ENCODE measurements at regions not wholly inside any gene's neighbourhood (a gene's known extent, or its start where the extent isn't known, plus 50 kb on each side); places are given as distances from the start of the nearest gene placed in this dataset.
"Not testable (repeated sequence)": the region's sequence is repeated elsewhere in the genome, so short reads cannot be mapped to it uniquely, and the experiment has no call there.

DNA sequence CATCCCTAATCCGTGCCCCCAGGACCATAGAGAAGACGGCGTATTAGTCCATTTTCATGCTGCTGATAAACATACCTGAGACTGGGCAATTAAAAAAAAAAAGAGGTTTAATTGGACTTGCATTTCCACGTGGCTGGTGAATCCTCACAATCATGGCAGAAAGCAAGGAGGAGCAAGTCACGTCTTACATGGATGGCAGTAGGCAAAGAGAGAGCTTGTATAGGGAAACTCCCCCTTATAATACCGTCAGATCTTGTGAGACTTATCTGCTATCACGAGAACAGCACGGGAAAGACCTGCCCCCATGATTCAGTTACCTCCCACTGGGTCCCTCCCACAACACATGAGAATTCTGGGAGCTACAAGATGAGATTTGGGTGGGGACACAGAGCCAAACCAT is 145.8 kb upstream of the G2E3 start:
- H4K20me1 ChIP-seq (replicated peaks; ENCODE audit: insufficient read depth); H3K27me3 Mint-ChIP-seq (ENCODE audit: insufficient read depth, low read depth, poor library complexity); H3K79me2 ChIP-seq (replicated peaks; ENCODE audit: insufficient read depth); H3F3A ChIP-seq (replicated peaks; ENCODE audit: low read depth); H3K27ac ChIP-seq (ENCODE audit: low read depth); DNase-seq (ENCODE audit: low spot score); H3K27me3 ChIP-seq (ENCODE audit: insufficient read depth); H3K9me2 ChIP-seq (ENCODE audit: insufficient read depth); H3K4me2 ChIP-seq; H3K27ac Mint-ChIP-seq; H3K4me1 Mint-ChIP-seq; H2AFZ ChIP-seq; H3K36me3 ChIP-seq (ENCODE audit: insufficient read depth); ATAC-seq; H3K4me1 ChIP-seq (ENCODE audit: insufficient read depth); H3K4me3 ChIP-seq; H3K4me3 Mint-ChIP-seq: not testable (repeated sequence)
- Mint-ChIP-seq H3K9me3 (peaks cover 26% of the 10 kb centered on the region; the same call in 2 of the 3 replicates), H3K36me3 (ENCODE audit: low read depth) (peaks cover 21% of the 10 kb centered on the region; the same call in 1 of the 3 replicates)

DNA sequence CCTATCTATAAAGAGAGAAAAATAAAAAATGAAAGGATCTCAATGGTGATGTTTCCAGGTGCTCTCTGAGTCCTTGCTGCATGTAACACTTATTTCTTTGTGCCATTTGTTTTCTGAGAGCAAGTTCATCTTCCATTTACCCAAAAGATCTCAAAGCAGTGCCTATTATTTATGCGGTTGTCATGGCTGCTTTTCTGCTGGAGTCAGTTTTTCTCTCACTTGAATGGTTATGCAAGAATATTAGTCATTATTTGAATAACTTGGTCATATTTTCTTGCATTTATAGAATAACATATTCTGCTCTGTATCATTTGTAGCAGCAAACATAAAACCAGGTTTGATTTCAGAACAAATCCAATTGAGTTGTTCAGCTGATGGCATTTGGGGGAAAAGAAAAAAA is 141.8 kb upstream of the G2E3 start:
- Mint-ChIP-seq H3K36me3 (ENCODE audit: low read depth) (peaks cover 10% of the 10 kb centered on the region; the same call in 1 of the 3 replicates), H3K9me3 (peaks cover 11% of the 10 kb centered on the region; the same call in 2 of the 3 replicates), H3K27ac (no peak overlapping the region), H3K27me3 (ENCODE audit: insufficient read depth, low read depth, poor library complexity) (no peaks in the 10 kb centered on the region), H3K4me1 (peaks cover 6% of the 10 kb centered on the region), H3K4me3 (no peak overlapping the region)
- Histone ChIP-seq H3K36me3 (ENCODE audit: insufficient read depth) (no peaks in the 10 kb centered on the region), H3K4me3 (no peak overlapping the region), H3K4me1 (ENCODE audit: insufficient read depth) (peaks cover 11% of the 10 kb centered on the region), H2AFZ (no peak overlapping the region), H3F3A (replicated peaks; ENCODE audit: low read depth) (no peaks in the 10 kb centered on the region), H3K27ac (ENCODE audit: low read depth) (no peak overlapping the region), H3K79me2 (replicated peaks; ENCODE audit: insufficient read depth) (no peaks in the 10 kb centered on the region), H3K27me3 (ENCODE audit: insufficient read depth) (no peaks in the 10 kb centered on the region), H3K9me2 (ENCODE audit: insufficient read depth) (peaks cover 3% of the 10 kb centered on the region; the same call in 1 of the 2 replicates), H4K20me1 (replicated peaks; ENCODE audit: insufficient read depth) (no peaks in the 10 kb centered on the region), H3K4me2 (no peak overlapping the region)
- TF ChIP-seq CREB1 (CRISPR knock-in tag; IDR thresholded peaks at IDR 0.05; ENCODE audit: low read depth) (no peak), EZH2 (IDR thresholded peaks at IDR 0.05; ENCODE audit: low read depth, unreplicated experiment) (no peak), NANOG (IDR thresholded peaks at IDR 0.05; ENCODE audit: borderline replicate concordance) (no peak), JUNB (IDR thresholded peaks at IDR 0.05; ENCODE audit: unreplicated experiment) (no peak), ZNF114 (CRISPR knock-in tag; IDR thresholded peaks at IDR 0.05) (no peak), ZNF331 (CRISPR knock-in tag; IDR thresholded peaks at IDR 0.05; ENCODE audit: low read depth) (no peak)
- TF ChIP-seq, protein P1, sequence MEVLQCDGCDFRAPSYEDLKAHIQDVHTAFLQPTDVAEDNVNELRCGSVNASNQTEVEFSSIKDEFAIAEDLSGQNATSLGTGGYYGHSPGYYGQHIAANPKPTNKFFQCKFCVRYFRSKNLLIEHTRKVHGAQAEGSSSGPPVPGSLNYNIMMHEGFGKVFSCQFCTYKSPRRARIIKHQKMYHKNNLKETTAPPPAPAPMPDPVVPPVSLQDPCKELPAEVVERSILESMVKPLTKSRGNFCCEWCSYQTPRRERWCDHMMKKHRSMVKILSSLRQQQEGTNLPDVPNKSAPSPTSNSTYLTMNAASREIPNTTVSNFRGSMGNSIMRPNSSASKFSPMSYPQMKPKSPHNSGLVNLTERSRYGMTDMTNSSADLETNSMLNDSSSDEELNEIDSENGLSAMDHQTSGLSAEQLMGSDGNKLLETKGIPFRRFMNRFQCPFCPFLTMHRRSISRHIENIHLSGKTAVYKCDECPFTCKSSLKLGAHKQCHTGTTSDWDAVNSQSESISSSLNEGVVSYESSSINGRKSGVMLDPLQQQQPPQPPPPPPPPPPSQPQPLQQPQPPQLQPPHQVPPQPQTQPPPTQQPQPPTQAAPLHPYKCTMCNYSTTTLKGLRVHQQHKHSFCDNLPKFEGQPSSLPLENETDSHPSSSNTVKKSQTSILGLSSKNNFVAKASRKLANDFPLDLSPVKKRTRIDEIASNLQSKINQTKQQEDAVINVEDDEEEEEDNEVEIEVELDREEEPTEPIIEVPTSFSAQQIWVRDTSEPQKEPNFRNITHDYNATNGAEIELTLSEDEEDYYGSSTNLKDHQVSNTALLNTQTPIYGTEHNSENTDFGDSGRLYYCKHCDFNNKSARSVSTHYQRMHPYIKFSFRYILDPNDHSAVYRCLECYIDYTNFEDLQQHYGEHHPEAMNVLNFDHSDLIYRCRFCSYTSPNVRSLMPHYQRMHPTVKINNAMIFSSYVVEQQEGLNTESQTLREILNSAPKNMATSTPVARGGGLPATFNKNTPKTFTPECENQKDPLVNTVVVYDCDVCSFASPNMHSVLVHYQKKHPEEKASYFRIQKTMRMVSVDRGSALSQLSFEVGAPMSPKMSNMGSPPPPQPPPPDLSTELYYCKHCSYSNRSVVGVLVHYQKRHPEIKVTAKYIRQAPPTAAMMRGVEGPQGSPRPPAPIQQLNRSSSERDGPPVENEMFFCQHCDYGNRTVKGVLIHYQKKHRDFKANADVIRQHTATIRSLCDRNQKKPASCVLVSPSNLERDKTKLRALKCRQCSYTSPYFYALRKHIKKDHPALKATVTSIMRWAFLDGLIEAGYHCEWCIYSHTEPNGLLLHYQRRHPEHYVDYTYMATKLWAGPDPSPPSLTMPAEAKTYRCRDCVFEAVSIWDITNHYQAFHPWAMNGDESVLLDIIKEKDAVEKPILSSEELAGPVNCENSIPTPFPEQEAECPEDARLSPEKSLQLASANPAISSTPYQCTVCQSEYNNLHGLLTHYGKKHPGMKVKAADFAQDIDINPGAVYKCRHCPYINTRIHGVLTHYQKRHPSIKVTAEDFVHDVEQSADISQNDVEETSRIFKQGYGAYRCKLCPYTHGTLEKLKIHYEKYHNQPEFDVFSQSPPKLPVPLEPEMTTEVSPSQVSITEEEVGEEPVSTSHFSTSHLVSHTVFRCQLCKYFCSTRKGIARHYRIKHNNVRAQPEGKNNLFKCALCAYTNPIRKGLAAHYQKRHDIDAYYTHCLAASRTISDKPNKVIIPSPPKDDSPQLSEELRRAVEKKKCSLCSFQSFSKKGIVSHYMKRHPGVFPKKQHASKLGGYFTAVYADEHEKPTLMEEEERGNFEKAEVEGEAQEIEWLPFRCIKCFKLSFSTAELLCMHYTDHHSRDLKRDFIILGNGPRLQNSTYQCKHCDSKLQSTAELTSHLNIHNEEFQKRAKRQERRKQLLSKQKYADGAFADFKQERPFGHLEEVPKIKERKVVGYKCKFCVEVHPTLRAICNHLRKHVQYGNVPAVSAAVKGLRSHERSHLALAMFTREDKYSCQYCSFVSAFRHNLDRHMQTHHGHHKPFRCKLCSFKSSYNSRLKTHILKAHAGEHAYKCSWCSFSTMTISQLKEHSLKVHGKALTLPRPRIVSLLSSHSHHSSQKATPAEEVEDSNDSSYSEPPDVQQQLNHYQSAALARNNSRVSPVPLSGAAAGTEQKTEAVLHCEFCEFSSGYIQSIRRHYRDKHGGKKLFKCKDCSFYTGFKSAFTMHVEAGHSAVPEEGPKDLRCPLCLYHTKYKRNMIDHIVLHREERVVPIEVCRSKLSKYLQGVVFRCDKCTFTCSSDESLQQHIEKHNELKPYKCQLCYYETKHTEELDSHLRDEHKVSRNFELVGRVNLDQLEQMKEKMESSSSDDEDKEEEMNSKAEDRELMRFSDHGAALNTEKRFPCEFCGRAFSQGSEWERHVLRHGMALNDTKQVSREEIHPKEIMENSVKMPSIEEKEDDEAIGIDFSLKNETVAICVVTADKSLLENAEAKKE (CRISPR knock-in tag; IDR thresholded peaks at IDR 0.05) = no peak
- TF ChIP-seq, protein P2, sequence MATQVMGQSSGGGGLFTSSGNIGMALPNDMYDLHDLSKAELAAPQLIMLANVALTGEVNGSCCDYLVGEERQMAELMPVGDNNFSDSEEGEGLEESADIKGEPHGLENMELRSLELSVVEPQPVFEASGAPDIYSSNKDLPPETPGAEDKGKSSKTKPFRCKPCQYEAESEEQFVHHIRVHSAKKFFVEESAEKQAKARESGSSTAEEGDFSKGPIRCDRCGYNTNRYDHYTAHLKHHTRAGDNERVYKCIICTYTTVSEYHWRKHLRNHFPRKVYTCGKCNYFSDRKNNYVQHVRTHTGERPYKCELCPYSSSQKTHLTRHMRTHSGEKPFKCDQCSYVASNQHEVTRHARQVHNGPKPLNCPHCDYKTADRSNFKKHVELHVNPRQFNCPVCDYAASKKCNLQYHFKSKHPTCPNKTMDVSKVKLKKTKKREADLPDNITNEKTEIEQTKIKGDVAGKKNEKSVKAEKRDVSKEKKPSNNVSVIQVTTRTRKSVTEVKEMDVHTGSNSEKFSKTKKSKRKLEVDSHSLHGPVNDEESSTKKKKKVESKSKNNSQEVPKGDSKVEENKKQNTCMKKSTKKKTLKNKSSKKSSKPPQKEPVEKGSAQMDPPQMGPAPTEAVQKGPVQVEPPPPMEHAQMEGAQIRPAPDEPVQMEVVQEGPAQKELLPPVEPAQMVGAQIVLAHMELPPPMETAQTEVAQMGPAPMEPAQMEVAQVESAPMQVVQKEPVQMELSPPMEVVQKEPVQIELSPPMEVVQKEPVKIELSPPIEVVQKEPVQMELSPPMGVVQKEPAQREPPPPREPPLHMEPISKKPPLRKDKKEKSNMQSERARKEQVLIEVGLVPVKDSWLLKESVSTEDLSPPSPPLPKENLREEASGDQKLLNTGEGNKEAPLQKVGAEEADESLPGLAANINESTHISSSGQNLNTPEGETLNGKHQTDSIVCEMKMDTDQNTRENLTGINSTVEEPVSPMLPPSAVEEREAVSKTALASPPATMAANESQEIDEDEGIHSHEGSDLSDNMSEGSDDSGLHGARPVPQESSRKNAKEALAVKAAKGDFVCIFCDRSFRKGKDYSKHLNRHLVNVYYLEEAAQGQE (IDR thresholded peaks at IDR 0.05; ENCODE audit: unreplicated experiment) = no peak
- TF ChIP-seq, protein P3, sequence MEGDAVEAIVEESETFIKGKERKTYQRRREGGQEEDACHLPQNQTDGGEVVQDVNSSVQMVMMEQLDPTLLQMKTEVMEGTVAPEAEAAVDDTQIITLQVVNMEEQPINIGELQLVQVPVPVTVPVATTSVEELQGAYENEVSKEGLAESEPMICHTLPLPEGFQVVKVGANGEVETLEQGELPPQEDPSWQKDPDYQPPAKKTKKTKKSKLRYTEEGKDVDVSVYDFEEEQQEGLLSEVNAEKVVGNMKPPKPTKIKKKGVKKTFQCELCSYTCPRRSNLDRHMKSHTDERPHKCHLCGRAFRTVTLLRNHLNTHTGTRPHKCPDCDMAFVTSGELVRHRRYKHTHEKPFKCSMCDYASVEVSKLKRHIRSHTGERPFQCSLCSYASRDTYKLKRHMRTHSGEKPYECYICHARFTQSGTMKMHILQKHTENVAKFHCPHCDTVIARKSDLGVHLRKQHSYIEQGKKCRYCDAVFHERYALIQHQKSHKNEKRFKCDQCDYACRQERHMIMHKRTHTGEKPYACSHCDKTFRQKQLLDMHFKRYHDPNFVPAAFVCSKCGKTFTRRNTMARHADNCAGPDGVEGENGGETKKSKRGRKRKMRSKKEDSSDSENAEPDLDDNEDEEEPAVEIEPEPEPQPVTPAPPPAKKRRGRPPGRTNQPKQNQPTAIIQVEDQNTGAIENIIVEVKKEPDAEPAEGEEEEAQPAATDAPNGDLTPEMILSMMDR (conservative IDR thresholded peaks at IDR 0.05; ENCODE audit: low read depth in 2 of 2) = no peak
- DNase-seq (ENCODE audit: low spot score) (no peak), ATAC-seq (no peak)

All from GM23338 (cell line).